Heart left ventricle (tissue), 16 donors: ENCODE measurements at regions not wholly inside any gene's neighbourhood (a gene's known extent, or its start where the extent isn't known, plus 50 kb on each side); places are given as distances from the start of the nearest gene placed in this dataset.

Source experiments
- ATAC-seq, 4 donors: fragments of 200-7000 bp; cut with Tn5 transposase; one replicate each; pipeline ENCODE4 v1.9.1; 2020 to 2022; ENCODE audit warnings: moderate library complexity in 4 of 4, mild to moderate bottlenecking in 3 of 4, moderate number of reproducible peaks in 1 of 4
- DNase-seq, 5 donors: peaks; one replicate each; pipeline ENCODE4 v3.0.0-alpha.2; 2020
- H3K27ac ChIP-seq, 12 donors: fragments of 200-600 bp; sonication (generic) in 4 of 12; one replicate each; pipeline versions ENCODE4 v1.5.0 to v1.8.0; 2016 to 2022; ENCODE audit warnings: mild to moderate bottlenecking in 2 of 12
- H3K27me3 ChIP-seq, 9 donors: fragments of 200-600 bp; sonication (generic) in 2 of 9; one replicate each; pipeline versions ENCODE4 v1.5.1 to v1.8.0; 2016 to 2022; ENCODE audit warnings: mild to moderate bottlenecking in 3 of 9
- H3K36me3 ChIP-seq, 9 donors: fragments of 200-600 bp; sonication (generic) in 2 of 9; one replicate each; pipeline versions ENCODE4 v1.5.0 to v1.8.0; 2018 to 2022; ENCODE audit warnings: mild to moderate bottlenecking in 2 of 9
- H3K4me1 ChIP-seq, 12 donors: fragments of 200-600 bp; sonication (generic) in 4 of 12; one replicate each; pipeline versions ENCODE4 v1.5.0 to v1.8.0; 2016 to 2022; ENCODE audit warnings: mild to moderate bottlenecking in 3 of 12
- H3K4me3 ChIP-seq, 12 donors: fragments of 200-600 bp; sonication (generic) in 4 of 12; one replicate each; pipeline versions ENCODE4 v1.5.0 to v1.8.0; 2017 to 2022; ENCODE audit warnings: mild to moderate bottlenecking in 9 of 12, moderate library complexity in 4 of 12
- H3K9me3 ChIP-seq, 12 donors: fragments of 200-600 bp; sonication (generic) in 4 of 12; one replicate each; pipeline versions ENCODE4 v1.5.0 to v1.8.0; 2016 to 2022; ENCODE audit warnings: mild to moderate bottlenecking in 1 of 12
- CTCF ChIP-seq, 12 donors: fragments of 200-600 bp; sonication (generic) in 4 of 12; IDR thresholded peaks; one replicate each; pipeline versions ENCODE4 v1.5.0 to v1.8.0; 2018 to 2022; ENCODE audit warnings: antibody characterized with exemption in 12 of 12, mild to moderate bottlenecking in 5 of 12
- POLR2A ChIP-seq, 2 donors: fragments of 450-650 bp; IDR thresholded peaks; one replicate each; pipeline ENCODE4 v1.6.1; 2017; ENCODE audit warnings: antibody characterized with exemption in 2 of 2, mild to moderate bottlenecking in 2 of 2, moderate library complexity in 2 of 2
- WGBS, 4 donors: extraction: QIAGEN DNeasy Blood & Tissue Kit in 2 of 4; methylation state at CpG; one replicate each; pipeline versions ENCODE4 v1.1.5 to v1.1.7; 2013 to 2018; 5-methylcytosine and 5-hydroxymethylcytosine counted together
- intact Hi-C, 10 donors: fragments of 100-400 bp; cut with DNase I; formaldehyde crosslinking; loops; one replicate each; pipeline versions ENCODE4 v1.11.1 to v1.14.2; 2022
- donor health status: ischemic (EF 13 %, LVEDD 7.1; RV severe dilation, severe dysfunction).
- donor health status: healthy with polysubstance abuse.
- donor health status: DM: no; HTN: yes; CAD: no.
- donor health status: DM: no; HTN: no; CAD: no.
- donor health status: ischemic (EF 25% LVEDD 6.9; RV normal size, moderate dysfunction).
- donor health status: ischemic (EF 25% LVEDD 5.7; RV mildly dilated, moderate dysfunction).
- donor health status: healthy.
- donor health status: DM: yes; HTN: yes; CAD: no.
- donor health status: ischemic (EF 35%, LVEDD 5.7; RV mildly dilated, moderate dysfunction).
- donor health status: nonischemic (EF 11% LVEDD 7.7; RV severe dilation, severe dysfunction).
- donor health status: DM: yes; HTN: yes; CAD: no.
- donor health status: PGD.
- donor health status: ischemic (EF 29% LVEDD 5.4; RV normal size, mild dysfunction).
- donor health status: nonischemic (EF 23%, LVEDD 6.1; RV moderate dilation, normal function).

- Histone ChIP-seq H3K27ac (no peak overlapping the region), H3K9me3 (no peaks in the 10 kb centered on the region), H3K4me1 (peaks cover 0 to 26% (median 3%) of the 10 kb centered on the region in 12 donors), H3K36me3 (no peaks in the 10 kb centered on the region), H3K4me3 (no peak overlapping the region), H3K27me3 (peaks cover 0 to 7% (median 0%) of the 10 kb centered on the region in 9 donors)
- ATAC-seq (no peak), DNase-seq (peak in 1 of 5 donors; percentile 51)
- TF ChIP-seq POLR2A (IDR thresholded peaks at IDR 0.05) = no peak
- 88 to 92% (median 89%) methylated on average over 11 of the region's 11 CpGs for WGBS, 4 donors
- intact Hi-C loops = no loop called here
Measured at GRCh38 chr22:44426981-44427380, 71.1 kb downstream of the RTL6 start.

GRCh38 chr22:44425694-44426045, 72.4 kb downstream of the RTL6 start:
- Histone ChIP-seq H3K27ac (no peak overlapping the region), H3K27me3 (peaks cover 0 to 4% (median 0%) of the 10 kb centered on the region in 9 donors), H3K4me3 (no peak overlapping the region), H3K36me3 (no peaks in the 10 kb centered on the region), H3K4me1 (peaks cover 0 to 26% (median 3%) of the 10 kb centered on the region in 12 donors), H3K9me3 (peaks cover 0 to 8% (median 0%) of the 10 kb centered on the region in 12 donors)
- WGBS, 4 donors = 73 to 94% (median 84%) methylated on average over 5 of the region's 5 CpGs
- intact Hi-C loops = no loop called here
- DNase-seq (no peak), ATAC-seq (no peak)
- no peak for TF ChIP-seq POLR2A (IDR thresholded peaks at IDR 0.05)
- no peak for TF ChIP-seq CTCF (IDR thresholded peaks at IDR 0.05)

GRCh38 chr22:44424867-44425693, 73.0 kb downstream of the RTL6 start:
- Histone ChIP-seq H3K4me1 (peaks cover 0 to 26% (median 3%) of the 10 kb centered on the region in 12 donors), H3K36me3 (no peaks in the 10 kb centered on the region), H3K9me3 (peaks cover 0 to 14% (median 0%) of the 10 kb centered on the region in 12 donors), H3K4me3 (no peak overlapping the region), H3K27ac (no peak overlapping the region), H3K27me3 (peaks cover 0 to 4% (median 0%) of the 10 kb centered on the region in 9 donors)
- ATAC-seq (peak; percentile 59 to 91 (median 74)), DNase-seq (peak in 1 of 5 donors; percentile 54)
- 53 to 65% (median 58%) methylated on average over 16 to 20 of the region's 20 CpGs for WGBS, 4 donors
- intact Hi-C loops = no loop called here
- TF ChIP-seq CTCF (IDR thresholded peaks at IDR 0.05) (no peak), POLR2A (IDR thresholded peaks at IDR 0.05) (no peak)

- peaks cover 0 to 4% (median 0%) of the 10 kb centered on the region in 9 donors for H3K27me3 ChIP-seq
- 34 to 57% (median 45%) methylated on average over 2 of the region's 2 CpGs for WGBS, 4 donors
- TF ChIP-seq POLR2A (IDR thresholded peaks at IDR 0.05) (no peak), CTCF (IDR thresholded peaks at IDR 0.05) (no peak)
- ATAC-seq = peak in 2 of 4 donors; percentile 14 to 63
- H3K27ac ChIP-seq = no peak overlapping the region
- no peak overlapping the region for H3K4me3 ChIP-seq
- H3K36me3 ChIP-seq = no peaks in the 10 kb centered on the region
- peaks cover 0 to 21% (median 4%) of the 10 kb centered on the region in 12 donors for H3K9me3 ChIP-seq
- H3K4me1 ChIP-seq = peaks cover 0 to 26% (median 3%) of the 10 kb centered on the region in 12 donors
- intact Hi-C loops = no loop called here
- DNase-seq = no peak
Measured at GRCh38 chr22:44424359-44424682, 73.7 kb downstream of the RTL6 start.
